Astrocyte of the cerebellum (primary cell): ENCODE measurements at regions not wholly inside any gene's neighbourhood (a gene's known extent, or its start where the extent isn't known, plus 50 kb on each side); places are given as distances from the start of the nearest gene placed in this dataset.

Experiments used
- DNase-seq: peaks from one replicate; pipeline ENCODE4 v3.0.0-alpha.2; 2011; ENCODE audit warnings: low read depth
- H3K4me3 ChIP-seq: 2 replicates; pipeline ENCODE4 v1.5.1; 2011; ENCODE audit warnings: mild to moderate bottlenecking, low read depth, low read length, moderate library complexity
- CTCF ChIP-seq: IDR thresholded peaks from 2 replicates; pipeline ENCODE4 v1.5.1; 2012; ENCODE audit warnings: low read length, low read depth, moderate library complexity, mild to moderate bottlenecking; ENCODE audit errors: missing control alignments
- in situ Hi-C: cut with HindIII; loops from 2 replicates; pipeline ENCODE4 v1.10.0; 2017; ENCODE audit warnings: low sequenced_read_pairs

- no peak for TF ChIP-seq CTCF
- in situ Hi-C loops = no loop called here
- DNase-seq = no peak
- no peak overlapping the region for H3K4me3 ChIP-seq
Measured at GRCh38 chr4:151905197-151905596, 144.4 kb upstream of the GATB start.

GRCh38 chr4:151901631-151902030, 140.8 kb upstream of the GATB start:
- H3K4me3 ChIP-seq = no peak overlapping the region
- no peak for TF ChIP-seq CTCF
- in situ Hi-C loops = no loop called here
- no peak for DNase-seq

- H3K4me3 ChIP-seq = no peak overlapping the region
- TF ChIP-seq CTCF = no peak
- in situ Hi-C loops = no loop called here
- no peak for DNase-seq
Measured at GRCh38 chr4:151896880-151897279, 136.1 kb upstream of the GATB start.

- DNase-seq = no peak
- TF ChIP-seq CTCF = no peak
- in situ Hi-C loops = no loop called here
- no peak overlapping the region for H3K4me3 ChIP-seq
Measured at GRCh38 chr4:151895671-151896070, 134.9 kb upstream of the GATB start.

GRCh38 chr4:151894246-151894645, 133.4 kb upstream of the GATB start:
- TF ChIP-seq CTCF = no peak
- DNase-seq = no peak
- H3K4me3 ChIP-seq = no peak overlapping the region
- in situ Hi-C loops = no loop called here

- TF ChIP-seq CTCF = no peak
- in situ Hi-C loops = no loop called here
- no peak for DNase-seq
- no peak overlapping the region for H3K4me3 ChIP-seq
Measured at GRCh38 chr4:151888367-151888866, 127.6 kb upstream of the GATB start.

- H3K4me3 ChIP-seq = no peak overlapping the region
- in situ Hi-C loops = no loop called here
- no peak for TF ChIP-seq CTCF
- no peak for DNase-seq
Measured at GRCh38 chr4:151887816-151888180, 127.0 kb upstream of the GATB start.
